Upper lobe of left lung (tissue), 4 donors: ENCODE measurements at regions not wholly inside any gene's neighbourhood (a gene's known extent, or its start where the extent isn't known, plus 50 kb on each side); places are given as distances from the start of the nearest gene placed in this dataset.

Experiments used
- EP300 ChIP-seq, 4 donors: sonication (generic); formaldehyde crosslinking; IDR thresholded peaks; one replicate each; pipeline ENCODE4 v1.5.1; 2017; ENCODE audit warnings: antibody characterized with exemption in 4 of 4, control low read depth in 2 of 4
- POLR2A ChIP-seq, 4 donors: fragments of 450-650 bp; IDR thresholded peaks; one replicate each; pipeline ENCODE4 v1.5.1; 2016 to 2017; ENCODE audit warnings: antibody characterized with exemption in 4 of 4, mild to moderate bottlenecking in 2 of 4
- POLR2AphosphoS5 ChIP-seq, 2 donors: sonication (generic); formaldehyde crosslinking; IDR thresholded peaks; one replicate each; pipeline ENCODE4 v1.5.1; 2017; ENCODE audit warnings: antibody characterized with exemption in 2 of 2
- TF ChIP-seq, protein P1 (sequence below), 6 experiments: fragments of 450-650 bp in 4 of 6; fragments of 200-600 bp in 2 of 6; sonication (generic) in 2 of 6; IDR thresholded peaks; one replicate each; pipeline ENCODE4 v1.5.1; 2016 to 2019; ENCODE audit warnings: antibody characterized with exemption in 6 of 6

DNA sequence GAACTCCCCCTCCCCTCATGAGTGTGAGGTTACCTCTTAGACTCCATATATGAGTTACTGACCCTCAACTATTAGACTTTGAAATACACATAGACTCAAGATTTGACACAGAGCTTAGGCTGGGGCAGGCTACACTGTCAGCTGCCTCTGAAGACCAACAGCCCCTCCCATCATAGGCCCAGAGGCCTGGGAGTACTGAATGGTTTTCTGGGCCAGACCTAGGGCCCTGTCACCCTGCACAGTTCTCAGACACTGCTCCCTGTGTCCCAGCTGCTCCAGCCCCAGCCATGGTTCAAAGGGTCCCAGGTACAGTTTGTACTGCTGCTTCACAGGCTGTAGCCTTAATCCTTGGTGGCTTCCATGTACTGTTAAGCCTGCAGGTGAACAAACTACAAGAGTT, 132.1 kb upstream of the MOCS1 start:
- TF ChIP-seq, protein P1, sequence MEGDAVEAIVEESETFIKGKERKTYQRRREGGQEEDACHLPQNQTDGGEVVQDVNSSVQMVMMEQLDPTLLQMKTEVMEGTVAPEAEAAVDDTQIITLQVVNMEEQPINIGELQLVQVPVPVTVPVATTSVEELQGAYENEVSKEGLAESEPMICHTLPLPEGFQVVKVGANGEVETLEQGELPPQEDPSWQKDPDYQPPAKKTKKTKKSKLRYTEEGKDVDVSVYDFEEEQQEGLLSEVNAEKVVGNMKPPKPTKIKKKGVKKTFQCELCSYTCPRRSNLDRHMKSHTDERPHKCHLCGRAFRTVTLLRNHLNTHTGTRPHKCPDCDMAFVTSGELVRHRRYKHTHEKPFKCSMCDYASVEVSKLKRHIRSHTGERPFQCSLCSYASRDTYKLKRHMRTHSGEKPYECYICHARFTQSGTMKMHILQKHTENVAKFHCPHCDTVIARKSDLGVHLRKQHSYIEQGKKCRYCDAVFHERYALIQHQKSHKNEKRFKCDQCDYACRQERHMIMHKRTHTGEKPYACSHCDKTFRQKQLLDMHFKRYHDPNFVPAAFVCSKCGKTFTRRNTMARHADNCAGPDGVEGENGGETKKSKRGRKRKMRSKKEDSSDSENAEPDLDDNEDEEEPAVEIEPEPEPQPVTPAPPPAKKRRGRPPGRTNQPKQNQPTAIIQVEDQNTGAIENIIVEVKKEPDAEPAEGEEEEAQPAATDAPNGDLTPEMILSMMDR (IDR thresholded peaks at IDR 0.05): no peak
- TF ChIP-seq POLR2A (IDR thresholded peaks at IDR 0.05): no peak
- no peak for TF ChIP-seq POLR2AphosphoS5 (IDR thresholded peaks at IDR 0.05)
- no peak for TF ChIP-seq EP300 (IDR thresholded peaks at IDR 0.05)
